ENCODE measurements at regions not wholly inside any gene's neighbourhood (a gene's known extent, or its start where the extent isn't known, plus 50 kb on each side); places are given as distances from the start of the nearest gene placed in this dataset.

GRCh38 chr10:123297175-123297574 lies 143.0 kb downstream of the BUB3 start:
- no peak for ATAC-seq
- TF ChIP-seq, protein P1, sequence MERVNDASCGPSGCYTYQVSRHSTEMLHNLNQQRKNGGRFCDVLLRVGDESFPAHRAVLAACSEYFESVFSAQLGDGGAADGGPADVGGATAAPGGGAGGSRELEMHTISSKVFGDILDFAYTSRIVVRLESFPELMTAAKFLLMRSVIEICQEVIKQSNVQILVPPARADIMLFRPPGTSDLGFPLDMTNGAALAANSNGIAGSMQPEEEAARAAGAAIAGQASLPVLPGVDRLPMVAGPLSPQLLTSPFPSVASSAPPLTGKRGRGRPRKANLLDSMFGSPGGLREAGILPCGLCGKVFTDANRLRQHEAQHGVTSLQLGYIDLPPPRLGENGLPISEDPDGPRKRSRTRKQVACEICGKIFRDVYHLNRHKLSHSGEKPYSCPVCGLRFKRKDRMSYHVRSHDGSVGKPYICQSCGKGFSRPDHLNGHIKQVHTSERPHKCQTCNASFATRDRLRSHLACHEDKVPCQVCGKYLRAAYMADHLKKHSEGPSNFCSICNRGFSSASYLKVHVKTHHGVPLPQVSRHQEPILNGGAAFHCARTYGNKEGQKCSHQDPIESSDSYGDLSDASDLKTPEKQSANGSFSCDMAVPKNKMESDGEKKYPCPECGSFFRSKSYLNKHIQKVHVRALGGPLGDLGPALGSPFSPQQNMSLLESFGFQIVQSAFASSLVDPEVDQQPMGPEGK (CRISPR knock-in tag; IDR thresholded peaks at IDR 0.05; ENCODE audit: borderline replicate concordance), result no peak
- TF ChIP-seq TSHZ2 (CRISPR knock-in tag; IDR thresholded peaks at IDR 0.05) (no peak), RARB (CRISPR knock-in tag; IDR thresholded peaks at IDR 0.05) (no peak), ZNF70 (CRISPR knock-in tag; IDR thresholded peaks at IDR 0.05) (no peak), CREB5 (CRISPR knock-in tag; IDR thresholded peaks at IDR 0.05; ENCODE audit: low read depth) (no peak), ZC3H10 (CRISPR knock-in tag; IDR thresholded peaks at IDR 0.05) (no peak), ESRRG (CRISPR knock-in tag; IDR thresholded peaks at IDR 0.05) (no peak), TCF4 (CRISPR knock-in tag; IDR thresholded peaks at IDR 0.05; ENCODE audit: borderline replicate concordance) (no peak), ZNF8 (CRISPR knock-in tag; IDR thresholded peaks at IDR 0.05) (no peak), GLIS3 (CRISPR knock-in tag; IDR thresholded peaks at IDR 0.05) (no peak), OSR1 (CRISPR knock-in tag; IDR thresholded peaks at IDR 0.05) (no peak), TOX (CRISPR knock-in tag; IDR thresholded peaks at IDR 0.05; ENCODE audit: borderline replicate concordance) (no peak)
- TF ChIP-seq, protein P2, sequence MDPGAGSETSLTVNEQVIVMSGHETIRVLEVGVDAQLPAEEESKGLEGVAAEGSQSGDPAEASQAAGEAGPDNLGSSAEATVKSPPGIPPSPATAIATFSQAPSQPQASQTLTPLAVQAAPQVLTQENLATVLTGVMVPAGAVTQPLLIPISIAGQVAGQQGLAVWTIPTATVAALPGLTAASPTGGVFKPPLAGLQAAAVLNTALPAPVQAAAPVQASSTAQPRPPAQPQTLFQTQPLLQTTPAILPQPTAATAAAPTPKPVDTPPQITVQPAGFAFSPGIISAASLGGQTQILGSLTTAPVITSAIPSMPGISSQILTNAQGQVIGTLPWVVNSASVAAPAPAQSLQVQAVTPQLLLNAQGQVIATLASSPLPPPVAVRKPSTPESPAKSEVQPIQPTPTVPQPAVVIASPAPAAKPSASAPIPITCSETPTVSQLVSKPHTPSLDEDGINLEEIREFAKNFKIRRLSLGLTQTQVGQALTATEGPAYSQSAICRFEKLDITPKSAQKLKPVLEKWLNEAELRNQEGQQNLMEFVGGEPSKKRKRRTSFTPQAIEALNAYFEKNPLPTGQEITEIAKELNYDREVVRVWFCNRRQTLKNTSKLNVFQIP (CRISPR knock-in tag; IDR thresholded peaks at IDR 0.05; ENCODE audit: borderline replicate concordance, low read depth), result no peak

DNA sequence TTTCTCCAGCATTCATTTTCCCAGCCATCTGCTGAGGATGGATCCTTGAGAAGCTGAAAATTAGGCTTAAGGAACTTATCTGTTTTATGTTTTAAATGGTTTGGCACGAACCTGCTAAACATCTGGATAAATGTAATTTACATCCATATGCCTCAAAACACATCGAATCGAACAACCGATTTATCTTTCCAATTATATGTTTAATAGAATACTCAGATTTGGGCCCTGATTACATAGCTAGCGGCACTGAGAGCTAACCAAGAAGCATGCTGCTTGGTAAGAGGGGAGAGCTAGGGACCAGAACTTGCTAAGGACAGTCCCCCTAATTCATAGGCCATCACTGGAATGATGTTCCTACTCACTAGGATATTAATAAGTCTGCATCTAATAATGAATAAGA lies 144.4 kb downstream of the BUB3 start:
- ATAC-seq, result no peak
- TF ChIP-seq ZFP30 (CRISPR knock-in tag; IDR thresholded peaks at IDR 0.05) (no peak), RARB (CRISPR knock-in tag; IDR thresholded peaks at IDR 0.05) (no peak), CREB5 (CRISPR knock-in tag; IDR thresholded peaks at IDR 0.05; ENCODE audit: low read depth) (no peak), ESRRG (CRISPR knock-in tag; IDR thresholded peaks at IDR 0.05) (no peak), ZFP3 (CRISPR knock-in tag; IDR thresholded peaks at IDR 0.05) (no peak), OSR1 (CRISPR knock-in tag; IDR thresholded peaks at IDR 0.05) (no peak), SNAI2 (CRISPR knock-in tag; IDR thresholded peaks at IDR 0.05) (no peak), BACH2 (CRISPR knock-in tag; IDR thresholded peaks at IDR 0.05; ENCODE audit: borderline replicate concordance) (no peak)

GRCh38 chr10:123299598-123299997 lies 145.4 kb downstream of the BUB3 start:
- no peak for TF ChIP-seq CREB5 (CRISPR knock-in tag; IDR thresholded peaks at IDR 0.05; ENCODE audit: low read depth)
- TF ChIP-seq BACH2 (CRISPR knock-in tag; IDR thresholded peaks at IDR 0.05; ENCODE audit: borderline replicate concordance), result no peak
- no peak for TF ChIP-seq TOX (CRISPR knock-in tag; IDR thresholded peaks at IDR 0.05; ENCODE audit: borderline replicate concordance)
- TF ChIP-seq PPARA (CRISPR knock-in tag; IDR thresholded peaks at IDR 0.05; ENCODE audit: borderline replicate concordance), result no peak
- TF ChIP-seq, protein P2 (CRISPR knock-in tag; IDR thresholded peaks at IDR 0.05; ENCODE audit: borderline replicate concordance, low read depth), result no peak
- no peak for TF ChIP-seq ARNTL (CRISPR knock-in tag; IDR thresholded peaks at IDR 0.05; ENCODE audit: borderline replicate concordance, low read depth)
- TF ChIP-seq OSR1 (CRISPR knock-in tag; IDR thresholded peaks at IDR 0.05), result no peak
- TF ChIP-seq ZFP3 (CRISPR knock-in tag; IDR thresholded peaks at IDR 0.05), result no peak
- no peak for TF ChIP-seq RARB (CRISPR knock-in tag; IDR thresholded peaks at IDR 0.05)
- no peak for TF ChIP-seq SNAI2 (CRISPR knock-in tag; IDR thresholded peaks at IDR 0.05)
- no peak for TF ChIP-seq ISL1 (CRISPR knock-in tag; IDR thresholded peaks at IDR 0.05)
- TF ChIP-seq ZC3H10 (CRISPR knock-in tag; IDR thresholded peaks at IDR 0.05), result no peak
- no peak for TF ChIP-seq ZNF565 (CRISPR knock-in tag; conservative IDR thresholded peaks at IDR 0.05; ENCODE audit: low read depth)
- TF ChIP-seq TCF4 (CRISPR knock-in tag; IDR thresholded peaks at IDR 0.05; ENCODE audit: borderline replicate concordance), result no peak
- ATAC-seq, result no peak

All from SK-N-SH treated with all-trans-retinoic acid at 6 μM for 48 hours (cell line).